CD8-positive, alpha-beta memory T cell (primary cell): ENCODE measurements at regions not wholly inside any gene's neighbourhood (a gene's known extent, or its start where the extent isn't known, plus 50 kb on each side); places are given as distances from the start of the nearest gene placed in this dataset.

Source experiments
- CTCF ChIA-PET: fragments of 350-600 bp; sonication (Branson Sonifier 250); formaldehyde crosslinking; loops from one replicate; lab custom pipeline; 2021; ENCODE audit warnings: antibody characterized with exemption; lab: Charles Lee
- POLR2A ChIA-PET: fragments of 350-600 bp; sonication (Branson Sonifier 250); formaldehyde crosslinking; loops from one replicate; lab custom pipeline; 2021; ENCODE audit warnings: antibody characterized with exemption; lab: Charles Lee
- DNase-seq, 5 donors: peaks; one replicate each; pipeline versions ENCODE4 v3.0.0 to v3.0.0-alpha.2; 2020 to 2022; ENCODE audit warnings: mixed read lengths in 1 of 5
- H3K27ac ChIP-seq: one replicate; pipeline ENCODE4 v1.7.0; 2013; ENCODE audit warnings: low read depth, mild to moderate bottlenecking, low read length, moderate library complexity
- H3K27me3 ChIP-seq: 2 replicates; pipeline ENCODE4 v1.7.0; 2013; ENCODE audit warnings: low read length, mild to moderate bottlenecking; ENCODE audit not compliant: insufficient read depth, poor library complexity, severe bottlenecking
- H3K36me3 ChIP-seq: 2 replicates; pipeline ENCODE4 v1.7.0; 2013; ENCODE audit warnings: mild to moderate bottlenecking, low read length, moderate library complexity; ENCODE audit not compliant: insufficient read depth
- H3K4me1 ChIP-seq: 2 replicates; pipeline ENCODE4 v1.7.0; 2013; ENCODE audit warnings: mild to moderate bottlenecking, low read length, moderate library complexity; ENCODE audit not compliant: insufficient read depth
- H3K4me3 ChIP-seq: 2 replicates; pipeline ENCODE4 v1.7.0; 2013; ENCODE audit warnings: mild to moderate bottlenecking, low read length
- H3K9me3 ChIP-seq: 2 replicates; pipeline ENCODE4 v1.7.0; 2013; ENCODE audit warnings: mild to moderate bottlenecking, low read length
- H3K27ac Mint-ChIP-seq, 8 donors: one replicate each; pipeline ENCODE4 v1.8.0; 2020 to 2021; ENCODE audit warnings: mixed read lengths in 8 of 8, mild to moderate bottlenecking in 6 of 8, inconsistent platforms in 3 of 8, moderate library complexity in 3 of 8
- H3K27me3 Mint-ChIP-seq, 2 donors: one replicate each; pipeline ENCODE4 v1.8.0; 2020 to 2021; ENCODE audit warnings: mixed read lengths in 2 of 2, mild to moderate bottlenecking in 1 of 2, moderate library complexity in 1 of 2
- H3K36me3 Mint-ChIP-seq, 3 donors: one replicate each; pipeline ENCODE4 v1.8.0; 2020 to 2021; ENCODE audit warnings: mixed read lengths in 3 of 3, inconsistent platforms in 1 of 3, mild to moderate bottlenecking in 1 of 3
- H3K4me1 Mint-ChIP-seq, 3 donors: one replicate each; pipeline ENCODE4 v1.8.0; 2020 to 2021; ENCODE audit warnings: mixed read lengths in 3 of 3, inconsistent platforms in 1 of 3, mild to moderate bottlenecking in 1 of 3
- H3K4me3 Mint-ChIP-seq, 7 donors: one replicate each; pipeline ENCODE4 v1.8.0; 2020 to 2021; ENCODE audit warnings: mixed read lengths in 7 of 7, mild to moderate bottlenecking in 6 of 7, moderate library complexity in 4 of 7, inconsistent platforms in 2 of 7
- H3K9me3 Mint-ChIP-seq, 5 donors: one replicate each; pipeline ENCODE4 v1.8.0; 2020 to 2022; ENCODE audit warnings: mixed read lengths in 5 of 5, mild to moderate bottlenecking in 3 of 5, moderate library complexity in 2 of 5, inconsistent platforms in 1 of 5

GRCh38 chr7:10672186-10672585 lies 301.5 kb upstream of the PHF14 start:
- ChIA-PET POLR2A (no interaction called here), CTCF (no interaction called here)
- Mint-ChIP-seq H3K27me3 (peaks cover 4% of the 10 kb centered on the region in 2 donors), H3K27ac (no peak overlapping the region), H3K9me3 (peaks cover 0 to 4% (median 0%) of the 10 kb centered on the region in 5 donors), H3K4me3 (no peak overlapping the region), H3K4me1 (no peaks in the 10 kb centered on the region), H3K36me3 (no peaks in the 10 kb centered on the region)
- H3K9me3 ChIP-seq: no peaks in the 10 kb centered on the region
- H3K27ac ChIP-seq: no peak overlapping the region
- no peak for DNase-seq
- H3K4me3 ChIP-seq: no peak overlapping the region
- no peaks in the 10 kb centered on the region for H3K4me1 ChIP-seq
- no peaks in the 10 kb centered on the region for H3K36me3 ChIP-seq
- H3K27me3 ChIP-seq: no peaks in the 10 kb centered on the region

- Mint-ChIP-seq H3K27ac (no peak overlapping the region), H3K36me3 (no peaks in the 10 kb centered on the region), H3K4me3 (no peak overlapping the region), H3K4me1 (no peaks in the 10 kb centered on the region), H3K27me3 (peaks cover 0 to 4% of the 10 kb centered on the region in 2 donors), H3K9me3 (peaks cover 0 to 4% (median 0%) of the 10 kb centered on the region in 5 donors)
- H3K36me3 ChIP-seq: no peaks in the 10 kb centered on the region
- no peak overlapping the region for H3K27ac ChIP-seq
- ChIA-PET CTCF (no interaction called here), POLR2A (no interaction called here)
- no peaks in the 10 kb centered on the region for H3K27me3 ChIP-seq
- H3K9me3 ChIP-seq: no peaks in the 10 kb centered on the region
- no peak for DNase-seq
- no peak overlapping the region for H3K4me3 ChIP-seq
- no peaks in the 10 kb centered on the region for H3K4me1 ChIP-seq
Measured at GRCh38 chr7:10677211-10677610, 296.5 kb upstream of the PHF14 start.

DNA sequence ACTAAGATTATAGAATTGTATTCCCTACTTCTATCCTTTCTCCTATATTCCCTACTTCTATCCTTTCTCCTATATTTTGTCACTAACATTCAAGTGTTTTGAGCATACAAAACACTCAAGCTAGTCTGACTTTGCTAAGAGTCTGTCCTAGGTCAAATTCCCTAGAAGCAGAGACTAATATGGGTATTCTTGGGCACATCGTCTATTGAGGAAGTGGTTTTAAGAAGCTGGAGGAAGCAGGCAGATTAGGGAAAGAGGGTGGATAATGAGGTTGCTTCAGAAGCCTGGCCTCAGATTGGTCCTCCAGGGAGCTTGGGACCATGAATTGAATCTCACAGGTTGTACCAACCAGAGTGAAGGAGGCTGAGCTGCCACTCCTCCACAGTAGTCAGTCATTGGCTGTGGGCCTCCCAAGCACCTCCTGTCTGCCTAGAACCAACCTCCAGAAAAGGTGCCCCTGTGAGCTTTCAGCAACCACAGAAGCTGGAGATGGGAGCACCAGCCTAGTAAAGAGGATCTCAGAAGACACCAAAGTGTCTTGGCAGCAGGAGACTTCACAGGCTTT lies 295.9 kb upstream of the PHF14 start:
- CTCF ChIA-PET: no interaction called here

DNA sequence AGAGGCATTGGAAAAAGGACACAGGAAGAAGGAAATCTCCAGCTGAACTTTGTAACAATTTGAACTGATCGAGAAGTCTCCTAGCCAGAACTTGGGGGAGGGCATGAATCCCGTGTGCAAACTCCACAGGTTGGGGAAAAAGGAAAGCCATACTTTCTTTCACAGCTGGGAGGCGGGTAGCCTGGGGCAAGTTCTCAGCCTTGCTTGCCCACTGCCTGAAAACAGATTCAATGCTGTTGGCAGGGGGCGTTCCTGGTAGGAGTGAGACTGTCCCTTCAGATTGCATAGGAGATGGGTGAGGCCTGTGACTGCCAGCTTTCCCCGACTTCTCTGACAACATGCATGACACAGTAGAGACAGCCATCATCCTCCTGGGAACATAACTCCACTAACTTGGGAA lies 289.1 kb upstream of the PHF14 start:
- H3K4me3 ChIP-seq: no peak overlapping the region
- H3K27me3 Mint-ChIP-seq: no peaks in the 10 kb centered on the region
- ChIA-PET CTCF (no interaction called here), POLR2A (no interaction called here)
- peaks cover 0 to 5% (median 2%) of the 10 kb centered on the region in 5 donors for H3K9me3 Mint-ChIP-seq
- H3K27me3 ChIP-seq: no peaks in the 10 kb centered on the region
- no peak overlapping the region for H3K4me3 Mint-ChIP-seq
- no peak overlapping the region for H3K27ac ChIP-seq
- peaks cover 0 to 2% (median 0%) of the 10 kb centered on the region in 3 donors for H3K36me3 Mint-ChIP-seq
- no peaks in the 10 kb centered on the region for H3K4me1 Mint-ChIP-seq
- H3K4me1 ChIP-seq: no peaks in the 10 kb centered on the region
- peak in 1 of 5 donors; percentile 26 for DNase-seq
- no peaks in the 10 kb centered on the region for H3K9me3 ChIP-seq
- H3K36me3 ChIP-seq: no peaks in the 10 kb centered on the region
- no peak overlapping the region for H3K27ac Mint-ChIP-seq

More for the DNA sequence above, 295.9 kb upstream of the PHF14 start:
- no peak for DNase-seq
- H3K4me3 ChIP-seq: no peak overlapping the region
- H3K4me1 ChIP-seq: no peaks in the 10 kb centered on the region
- Mint-ChIP-seq H3K36me3 (no peaks in the 10 kb centered on the region), H3K4me1 (no peaks in the 10 kb centered on the region), H3K9me3 (peaks cover 0 to 4% (median 0%) of the 10 kb centered on the region in 5 donors), H3K4me3 (no peak overlapping the region), H3K27me3 (peaks cover 0 to 4% of the 10 kb centered on the region in 2 donors), H3K27ac (no peak overlapping the region)
- H3K27ac ChIP-seq: no peak overlapping the region
- no peaks in the 10 kb centered on the region for H3K27me3 ChIP-seq
- POLR2A ChIA-PET: no interaction called here
- H3K36me3 ChIP-seq: no peaks in the 10 kb centered on the region
- H3K9me3 ChIP-seq: no peaks in the 10 kb centered on the region

DNA sequence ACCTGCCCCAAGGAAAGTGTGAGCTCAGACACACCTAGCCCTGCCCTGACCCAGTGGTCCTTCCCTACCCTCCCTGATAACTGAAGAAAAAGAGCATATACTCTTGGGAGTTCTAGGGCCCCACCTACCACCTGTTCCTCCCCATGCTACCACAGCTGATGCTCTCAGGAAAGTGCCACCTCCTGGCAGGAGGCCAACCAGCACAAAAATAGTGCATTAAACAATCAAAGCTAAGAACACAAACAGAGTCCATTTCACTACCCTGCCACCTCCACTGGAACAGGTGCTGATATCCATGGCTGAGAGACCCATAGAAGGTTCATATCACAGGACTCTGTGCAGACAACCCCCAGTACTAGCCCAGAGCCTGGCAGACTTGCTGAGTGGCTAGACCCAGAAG lies 288.6 kb upstream of the PHF14 start:
- no peak overlapping the region for H3K27ac Mint-ChIP-seq
- no peaks in the 10 kb centered on the region for H3K4me1 ChIP-seq
- peaks cover 0 to 6% (median 2%) of the 10 kb centered on the region in 5 donors for H3K9me3 Mint-ChIP-seq
- H3K4me1 Mint-ChIP-seq: no peaks in the 10 kb centered on the region
- no peaks in the 10 kb centered on the region for H3K36me3 ChIP-seq
- H3K27me3 Mint-ChIP-seq: no peaks in the 10 kb centered on the region
- ChIA-PET CTCF (no interaction called here), POLR2A (no interaction called here)
- no peak overlapping the region for H3K27ac ChIP-seq
- no peaks in the 10 kb centered on the region for H3K9me3 ChIP-seq
- H3K4me3 ChIP-seq: no peak overlapping the region
- DNase-seq: no peak
- peaks cover 0 to 2% (median 0%) of the 10 kb centered on the region in 3 donors for H3K36me3 Mint-ChIP-seq
- H3K27me3 ChIP-seq: no peaks in the 10 kb centered on the region
- H3K4me3 Mint-ChIP-seq: no peak overlapping the region

DNA sequence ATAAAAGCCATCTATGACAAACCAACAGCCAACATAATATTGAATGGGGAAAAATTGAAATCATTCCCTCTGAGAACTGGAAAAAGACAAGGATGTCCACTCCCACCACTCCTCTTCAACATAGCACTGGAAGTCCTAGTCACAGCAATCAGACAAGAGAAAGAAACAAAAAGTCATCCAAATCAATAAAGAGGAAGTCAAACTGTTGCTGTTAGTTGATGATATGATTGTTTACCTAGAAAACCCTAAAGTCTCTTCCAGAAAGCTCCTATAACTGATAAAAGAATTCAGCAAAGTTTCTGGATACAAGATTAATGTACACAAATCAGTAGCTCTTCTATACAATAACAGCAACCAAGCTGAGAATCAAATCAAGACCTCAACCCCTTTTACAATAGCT lies 285.1 kb upstream of the PHF14 start:
- Histone ChIP-seq H3K27ac (no peak overlapping the region), H3K4me3 (no peak overlapping the region), H3K27me3 (no peaks in the 10 kb centered on the region), H3K4me1 (no peaks in the 10 kb centered on the region), H3K9me3 (no peaks in the 10 kb centered on the region), H3K36me3 (no peaks in the 10 kb centered on the region)
- Mint-ChIP-seq H3K36me3 (peaks cover 0 to 2% (median 0%) of the 10 kb centered on the region in 3 donors), H3K27me3 (no peaks in the 10 kb centered on the region), H3K27ac (no peak overlapping the region), H3K4me1 (no peaks in the 10 kb centered on the region), H3K9me3 (peaks cover 0 to 6% (median 3%) of the 10 kb centered on the region in 5 donors), H3K4me3 (no peak overlapping the region)
- POLR2A ChIA-PET: no interaction called here
- DNase-seq: no peak
- CTCF ChIA-PET: no interaction called here

GRCh38 chr7:10696064-10696463 lies 277.6 kb upstream of the PHF14 start:
- DNase-seq: no peak
- ChIA-PET CTCF (no interaction called here), POLR2A (no interaction called here)
- Histone ChIP-seq H3K9me3 (no peaks in the 10 kb centered on the region), H3K27me3 (no peaks in the 10 kb centered on the region), H3K36me3 (no peaks in the 10 kb centered on the region), H3K4me3 (no peak overlapping the region), H3K4me1 (no peaks in the 10 kb centered on the region), H3K27ac (no peak overlapping the region)
- H3K27me3 Mint-ChIP-seq: no peaks in the 10 kb centered on the region
- no peak overlapping the region for H3K27ac Mint-ChIP-seq
- peaks cover 0 to 2% (median 0%) of the 10 kb centered on the region in 3 donors for H3K36me3 Mint-ChIP-seq
- no peaks in the 10 kb centered on the region for H3K4me1 Mint-ChIP-seq
- no peak overlapping the region for H3K4me3 Mint-ChIP-seq
- peaks cover 5 to 14% (median 7%) of the 10 kb centered on the region in 5 donors for H3K9me3 Mint-ChIP-seq

GRCh38 chr7:10703059-10703458 lies 270.6 kb upstream of the PHF14 start:
- Histone ChIP-seq H3K4me3 (no peak overlapping the region), H3K36me3 (no peaks in the 10 kb centered on the region), H3K9me3 (no peaks in the 10 kb centered on the region), H3K27ac (no peak overlapping the region), H3K27me3 (no peaks in the 10 kb centered on the region), H3K4me1 (no peaks in the 10 kb centered on the region)
- H3K27ac Mint-ChIP-seq: no peak overlapping the region
- no peak overlapping the region for H3K4me3 Mint-ChIP-seq
- no peaks in the 10 kb centered on the region for H3K27me3 Mint-ChIP-seq
- no peaks in the 10 kb centered on the region for H3K4me1 Mint-ChIP-seq
- ChIA-PET CTCF (no interaction called here), POLR2A (no interaction called here)
- no peaks in the 10 kb centered on the region for H3K36me3 Mint-ChIP-seq
- peaks cover 5 to 12% (median 7%) of the 10 kb centered on the region in 5 donors for H3K9me3 Mint-ChIP-seq
- DNase-seq: no peak
